HG03064 (cell line): ENCODE measurements at regions not wholly inside any gene's neighbourhood (a gene's known extent, or its start where the extent isn't known, plus 50 kb on each side); places are given as distances from the start of the nearest gene placed in this dataset.
"Not testable (repeated sequence)": the region's sequence is repeated elsewhere in the genome, so short reads cannot be mapped to it uniquely, and the experiment has no call there.

ENCODE experiments used
- ATAC-seq: cut with Tn5 transposase; IDR thresholded peaks from one replicate; pipeline ENCODE4 v1.9.1; 2021; ENCODE audit warnings: low read depth; ENCODE audit not compliant: unreplicated experiment

- no peak for ATAC-seq
Measured at GRCh38 chrX:9258421-9259104, 206.3 kb upstream of the TBL1X start.

- no peak for ATAC-seq
Measured at GRCh38 chrX:9260603-9261002, 204.3 kb upstream of the TBL1X start.

GRCh38 chrX:9267415-9267814 lies 197.4 kb upstream of the TBL1X start:
- no peak for ATAC-seq

GRCh38 chrX:9269134-9269533 lies 195.7 kb upstream of the TBL1X start:
- ATAC-seq = no peak

DNA sequence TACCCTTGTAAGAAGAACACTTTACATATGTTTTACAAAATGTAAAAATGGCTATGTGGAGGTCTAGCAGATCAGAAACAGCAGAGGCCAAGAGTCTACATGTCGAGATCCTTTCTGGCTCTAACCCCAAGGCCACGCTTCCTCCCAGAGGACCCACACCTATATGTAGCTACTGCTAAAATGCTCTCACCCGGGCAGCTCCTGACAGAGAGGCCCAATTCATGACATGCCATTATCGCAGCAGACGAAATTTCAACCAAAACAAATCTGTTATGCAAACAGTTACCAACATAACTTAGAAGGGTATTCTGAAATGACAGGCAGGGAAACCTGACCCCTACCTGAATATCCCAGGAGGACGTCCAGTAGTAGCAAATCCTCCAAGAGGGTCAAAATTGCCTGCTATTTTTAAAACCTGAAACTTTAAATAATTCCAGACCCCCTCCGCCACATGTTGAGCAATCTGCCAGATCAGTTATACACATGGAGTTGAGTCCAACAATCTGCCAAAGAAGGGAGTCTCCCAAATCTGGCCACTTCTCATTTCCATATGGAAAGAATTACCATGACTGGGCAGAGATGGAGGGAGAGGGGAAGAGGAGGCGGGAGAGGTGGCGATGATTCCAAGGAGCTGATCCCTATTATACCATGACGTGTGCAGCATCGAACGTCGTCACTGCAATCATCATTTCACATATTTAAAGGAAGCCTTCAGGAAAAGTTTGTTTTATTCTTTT lies 192.9 kb upstream of the TBL1X start:
- no peak for ATAC-seq

DNA sequence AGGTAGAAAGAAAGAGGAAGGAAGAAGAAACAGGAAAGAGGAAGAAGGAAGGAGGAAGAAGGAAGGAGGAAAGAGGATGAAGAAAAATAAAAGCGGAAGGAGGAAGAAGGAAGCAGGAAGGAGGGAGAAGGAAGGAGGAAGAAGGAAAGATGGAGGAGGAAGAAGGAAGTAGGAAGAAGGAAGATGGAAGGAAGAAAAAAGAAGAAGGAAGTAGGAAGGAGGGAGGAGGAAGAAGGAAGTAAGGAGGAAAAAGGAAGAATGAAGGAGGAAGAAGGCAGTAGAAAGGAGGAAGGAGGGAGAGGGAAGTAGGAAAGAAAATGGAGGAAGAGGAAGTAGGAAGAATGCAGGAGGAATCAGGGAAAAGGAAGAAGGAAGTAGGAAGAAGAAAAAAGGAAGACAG lies 191.1 kb upstream of the TBL1X start:
- no peak for ATAC-seq

DNA sequence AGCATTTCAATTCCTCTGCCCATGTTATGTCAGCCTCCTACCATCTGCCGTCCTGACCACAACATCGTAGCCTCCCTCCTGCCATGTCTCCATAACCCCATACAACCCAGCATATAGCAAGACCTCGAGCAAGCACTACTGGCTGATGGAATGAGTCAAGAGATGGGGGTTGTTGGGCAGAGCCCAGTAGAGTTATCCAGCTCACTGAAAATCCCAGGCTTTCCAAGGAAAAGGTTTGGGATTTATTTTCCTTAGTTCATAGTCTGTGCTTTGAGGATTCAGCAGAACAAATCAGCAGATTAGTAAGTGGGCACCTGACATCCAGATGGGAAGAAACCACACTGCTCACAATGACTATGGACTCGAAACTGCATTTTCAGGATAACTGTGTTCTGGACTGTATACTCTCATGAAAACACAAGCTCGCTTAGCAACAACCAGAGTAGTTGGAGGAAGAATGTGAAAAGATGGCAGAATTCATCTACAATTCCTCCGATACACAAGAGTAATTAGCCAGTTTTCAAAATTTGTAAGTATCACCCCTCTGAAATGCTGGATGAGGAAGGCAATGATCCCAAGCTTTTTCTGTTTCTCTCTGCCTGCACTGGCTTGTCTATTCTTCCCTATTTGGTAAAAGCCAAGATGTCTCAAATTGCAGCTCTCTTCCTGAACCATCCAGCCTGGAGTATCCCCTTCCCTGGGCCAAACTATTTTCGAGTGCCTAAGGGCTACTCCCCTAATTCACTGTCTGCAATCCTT lies 186.2 kb upstream of the TBL1X start:
- no peak for ATAC-seq

DNA sequence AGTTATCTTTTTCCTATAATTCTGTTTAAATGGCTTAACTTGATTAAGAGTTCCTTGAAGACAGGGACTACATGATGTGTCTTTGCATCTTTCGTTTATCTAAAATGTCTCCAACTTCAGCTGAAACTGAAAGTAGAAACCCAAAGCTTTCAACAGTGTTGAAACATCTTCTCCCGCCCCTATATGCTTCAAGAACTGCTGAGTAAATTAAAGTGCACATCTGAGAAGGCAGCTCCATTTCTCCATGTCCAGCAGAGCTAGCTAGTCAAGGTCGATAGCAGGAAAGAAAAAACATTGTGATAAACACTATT lies 185.7 kb upstream of the TBL1X start:
- ATAC-seq = no peak

- ATAC-seq = no peak
Measured at GRCh38 chrX:9280831-9281230, 184.0 kb upstream of the TBL1X start.

DNA sequence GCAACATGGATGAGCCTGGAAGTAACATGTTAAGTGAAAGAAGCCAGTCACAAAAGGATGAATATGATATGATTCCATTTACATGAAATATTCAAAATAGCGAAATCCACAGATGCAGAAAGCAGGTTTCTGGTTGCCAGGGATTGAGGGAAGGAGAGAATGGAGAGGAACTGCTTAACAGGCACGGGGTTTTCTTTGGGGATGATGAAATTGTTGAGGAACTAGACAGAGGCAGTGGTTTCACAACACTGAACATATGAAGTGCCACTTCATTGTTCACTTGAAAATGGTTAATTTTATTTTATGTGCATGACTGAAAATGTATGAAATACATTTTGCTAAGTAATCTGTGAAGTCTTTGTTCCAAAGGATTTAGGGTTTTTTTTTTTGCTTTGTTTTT lies 182.5 kb upstream of the TBL1X start:
- ATAC-seq = no peak

DNA sequence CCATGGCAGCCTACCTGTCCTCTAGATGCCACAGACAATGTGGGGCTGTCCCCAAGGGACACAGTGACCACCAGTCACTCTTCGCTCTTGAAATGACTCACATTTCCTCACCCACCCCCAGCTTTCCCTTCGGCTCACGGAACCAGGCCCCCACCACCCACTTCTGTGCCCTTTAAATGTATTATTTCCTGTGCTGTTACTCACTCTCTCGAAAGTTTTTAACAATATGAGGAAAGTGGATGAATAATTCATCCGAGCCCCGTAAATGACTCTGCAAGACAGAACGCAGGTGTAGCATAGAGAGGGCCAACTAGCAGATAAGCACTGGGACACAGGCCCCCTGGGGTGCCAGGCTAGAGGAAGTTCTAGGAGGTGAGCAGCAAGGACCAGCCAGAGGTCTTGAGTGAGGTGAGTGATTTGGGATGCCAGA lies 179.5 kb upstream of the TBL1X start:
- no peak for ATAC-seq

DNA sequence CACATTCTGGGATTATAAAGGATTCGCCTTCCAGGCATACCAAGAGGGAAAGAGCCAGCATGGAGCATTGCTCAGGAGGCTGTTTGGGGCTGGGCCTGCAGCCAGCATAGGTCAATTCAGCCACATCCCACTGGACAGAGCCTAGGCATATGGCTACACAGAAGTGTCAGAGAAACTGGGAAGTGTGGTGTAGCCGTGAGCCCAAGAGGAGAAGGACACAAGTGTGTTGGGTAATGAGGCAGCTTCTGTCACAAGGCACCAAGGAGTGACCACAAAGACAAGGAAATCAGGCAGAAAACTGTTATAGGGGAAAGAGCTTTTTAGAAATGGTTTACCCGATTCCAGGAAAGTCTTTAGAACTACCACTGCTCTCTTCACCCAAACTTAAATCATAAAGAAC lies 178.6 kb upstream of the TBL1X start:
- no peak for ATAC-seq

- ATAC-seq = no peak
Measured at GRCh38 chrX:9291629-9292028, 173.2 kb upstream of the TBL1X start.

DNA sequence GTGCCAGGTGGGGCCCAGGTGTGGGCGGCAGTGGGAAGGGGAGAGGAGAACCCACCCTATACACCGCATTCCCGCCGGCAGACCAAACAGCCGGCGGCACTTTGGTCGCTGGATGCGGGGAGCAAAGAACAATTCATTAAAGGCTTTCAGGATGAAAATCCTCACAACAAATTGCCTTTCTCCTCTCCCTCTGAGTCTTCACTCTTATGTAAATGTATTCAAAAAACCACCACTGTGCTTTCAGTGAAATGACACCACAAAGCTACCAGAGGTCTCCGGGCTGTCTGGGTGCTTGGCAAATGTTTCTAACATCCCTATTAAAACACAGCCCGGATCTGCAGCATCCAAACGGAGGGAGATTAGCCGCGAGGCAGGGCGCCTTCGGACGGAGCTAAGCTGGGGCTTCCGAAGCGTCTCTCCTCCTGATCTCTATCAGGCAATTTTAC lies 171.8 kb upstream of the TBL1X start:
- ATAC-seq = no peak

DNA sequence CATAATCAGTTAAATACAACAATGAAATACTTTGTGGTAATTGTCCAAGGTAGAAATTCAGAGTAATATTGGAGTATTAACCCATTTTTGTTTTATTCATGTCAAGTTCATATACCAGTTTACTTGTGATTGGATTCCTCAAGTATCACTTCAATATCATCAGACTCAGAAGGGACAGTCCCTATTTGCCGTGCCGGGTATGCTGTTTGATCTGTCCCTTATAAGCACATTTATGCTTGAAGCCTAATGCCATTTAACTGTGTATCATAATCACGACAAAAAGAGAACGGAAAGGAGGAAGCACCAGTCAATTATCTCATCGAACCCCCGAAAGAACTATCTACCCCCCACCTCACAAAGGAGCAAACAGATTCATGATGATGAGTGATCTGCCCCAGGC lies 171.0 kb upstream of the TBL1X start:
- no peak for ATAC-seq

- no peak for ATAC-seq
Measured at GRCh38 chrX:9295551-9295950, 169.3 kb upstream of the TBL1X start.

DNA sequence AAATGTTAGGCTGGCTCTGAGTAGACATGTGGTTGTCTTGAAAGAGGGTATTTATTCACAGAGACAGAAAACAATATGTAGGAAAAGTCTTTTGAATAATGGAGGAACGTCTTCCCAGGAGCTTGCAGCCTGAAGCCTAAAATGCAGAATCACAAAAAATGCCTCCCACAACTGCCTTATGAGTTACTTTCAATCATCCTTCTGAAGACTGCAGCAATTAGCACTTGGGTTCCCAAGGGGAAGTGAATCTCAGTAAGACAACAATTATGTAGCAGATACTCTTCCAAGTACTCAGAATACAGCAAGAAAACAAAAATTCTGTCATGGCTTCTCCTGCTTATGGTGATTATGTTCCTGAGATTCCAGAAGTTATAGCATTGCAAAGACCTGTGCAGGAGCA lies 166.6 kb upstream of the TBL1X start:
- no peak for ATAC-seq

DNA sequence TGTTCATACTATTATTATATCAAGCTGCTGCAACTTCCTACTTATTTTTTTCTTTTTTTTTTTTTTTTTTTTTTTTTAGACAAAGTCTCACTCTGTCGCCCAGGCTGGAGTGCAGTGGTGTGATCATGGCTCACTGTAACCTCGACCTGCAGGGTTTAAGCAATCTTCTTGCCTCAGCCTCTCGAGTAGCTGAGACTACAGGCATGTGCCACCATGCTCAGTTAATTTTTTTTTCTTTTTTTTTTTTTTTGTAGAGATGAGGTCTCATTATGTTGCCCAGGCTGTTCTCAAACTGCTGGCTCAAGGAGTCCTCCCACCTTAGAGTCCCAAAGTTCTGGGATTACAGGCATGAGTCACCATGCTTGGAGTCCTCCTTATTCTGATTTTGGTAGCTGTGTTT lies 165.2 kb upstream of the TBL1X start:
- not testable (repeated sequence) for ATAC-seq

DNA sequence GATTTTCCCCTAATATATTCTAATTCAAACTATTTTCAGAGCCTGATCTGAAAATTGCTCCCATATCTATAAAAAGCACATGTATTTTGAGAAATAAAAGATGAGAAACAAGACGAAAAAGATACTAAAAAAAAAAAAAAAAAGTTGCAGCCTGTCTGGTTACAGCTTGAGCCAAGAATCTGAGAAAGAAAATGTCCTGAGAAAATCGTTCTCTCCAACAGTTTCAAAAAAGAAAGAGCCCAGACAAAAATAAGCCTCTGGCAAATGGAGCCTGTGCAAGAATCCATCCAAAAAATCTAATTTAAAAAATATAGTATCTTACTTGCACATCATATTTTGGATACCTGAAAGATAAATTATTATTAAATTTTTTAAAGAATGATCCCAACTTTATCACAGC lies 163.0 kb upstream of the TBL1X start:
- ATAC-seq = no peak

- ATAC-seq = no peak
Measured at GRCh38 chrX:9302381-9302780, 162.5 kb upstream of the TBL1X start.

- no peak for ATAC-seq
Measured at GRCh38 chrX:9308426-9308825, 156.4 kb upstream of the TBL1X start.

DNA sequence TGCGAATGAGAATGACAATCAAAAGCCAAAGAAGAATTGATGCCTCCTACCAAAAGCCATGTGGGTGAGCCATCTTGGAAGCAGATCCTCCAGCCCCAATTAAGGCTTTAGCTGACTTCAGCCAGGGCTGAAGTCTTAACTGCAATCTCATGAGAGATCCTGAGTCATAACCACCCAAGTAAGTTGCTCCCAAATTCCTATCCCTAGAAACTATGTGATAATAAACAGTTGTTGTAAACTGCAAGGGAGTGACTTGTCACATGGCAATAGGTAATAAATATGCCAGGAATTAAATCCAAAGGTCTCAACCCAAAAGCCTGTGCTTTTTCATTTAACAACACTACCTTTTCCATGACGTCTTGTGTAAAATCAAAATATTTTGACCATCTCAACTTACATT lies 154.2 kb upstream of the TBL1X start:
- ATAC-seq = no peak
